Esophagus squamous epithelium (tissue), 4 donors: ENCODE measurements at regions not wholly inside any gene's neighbourhood (a gene's known extent, or its start where the extent isn't known, plus 50 kb on each side); places are given as distances from the start of the nearest gene placed in this dataset.

Experiments used
- CTCF ChIP-seq, 6 experiments: fragments of 450-650 bp in 4 of 6; fragments of 200-600 bp in 2 of 6; sonication (generic) in 2 of 6; IDR thresholded peaks; one replicate each; pipeline ENCODE4 v1.5.1; 2016 to 2019; ENCODE audit warnings: antibody characterized with exemption in 6 of 6, mild to moderate bottlenecking in 4 of 6, moderate library complexity in 4 of 6
- POLR2A ChIP-seq, 4 donors: fragments of 450-650 bp; IDR thresholded peaks; one replicate each; pipeline ENCODE4 v1.6.1; 2017; ENCODE audit warnings: antibody characterized with exemption in 4 of 4, mild to moderate bottlenecking in 4 of 4, moderate library complexity in 3 of 4

GRCh38 chr13:78836238-78836784, 177.4 kb upstream of the OBI1 start:
- no peak for TF ChIP-seq CTCF (IDR thresholded peaks at IDR 0.05)
- no peak for TF ChIP-seq POLR2A (IDR thresholded peaks at IDR 0.05)
